Tibial nerve (tissue), 4 donors: ENCODE measurements at regions not wholly inside any gene's neighbourhood (a gene's known extent, or its start where the extent isn't known, plus 50 kb on each side); places are given as distances from the start of the nearest gene placed in this dataset. TPM values are rescaled to one million over a fixed set of nuclear protein-coding genes. Genes with fewer than 3 reads are reported as not detected.

Experiments used
- DNase-seq, 2 donors: peaks; one replicate each; pipeline ENCODE4 v3.0.0-alpha.2; 2019; ENCODE audit warnings: low spot score in 2 of 2
- H3K27ac ChIP-seq, 4 donors: fragments of 200-600 bp; sonication (generic) in 3 of 4; one replicate each; pipeline ENCODE4 v1.5.1; 2017 to 2019; ENCODE audit warnings: mild to moderate bottlenecking in 1 of 4
- H3K27me3 ChIP-seq, 2 donors: fragments of 200-600 bp; sonication (generic) in 1 of 2; one replicate each; pipeline versions ENCODE4 v1.5.1 to v1.6.0; 2017 to 2019
- H3K36me3 ChIP-seq, 3 donors: fragments of 200-600 bp; sonication (generic); one replicate each; pipeline ENCODE4 v1.5.1; 2018 to 2019
- H3K4me1 ChIP-seq, 4 donors: fragments of 200-600 bp; sonication (generic) in 3 of 4; one replicate each; pipeline ENCODE4 v1.5.1; 2017 to 2019
- H3K4me3 ChIP-seq, 4 donors: fragments of 200-600 bp; sonication (generic) in 3 of 4; one replicate each; pipeline ENCODE4 v1.5.1; 2017 to 2019; ENCODE audit warnings: mild to moderate bottlenecking in 1 of 4, moderate library complexity in 1 of 4
- H3K9me3 ChIP-seq, 4 donors: fragments of 200-600 bp; sonication (generic) in 3 of 4; one replicate each; pipeline ENCODE4 v1.5.1; 2017 to 2019
- EP300 ChIP-seq, 2 donors: sonication (generic); formaldehyde crosslinking; IDR thresholded peaks; one replicate each; pipeline ENCODE4 v1.6.1; 2017; ENCODE audit warnings: antibody characterized with exemption in 2 of 2, mild to moderate bottlenecking in 1 of 2
- WGBS, 2 donors: methylation state at CpG; one replicate each; pipeline ENCODE4 v1.1.5; 2018; 5-methylcytosine and 5-hydroxymethylcytosine counted together
- small RNA-seq: library from RNA; depleted of rRNA; stranded (forward); fragments of <200 nt; gene quantifications from one replicate; pipeline ENCODE3, GENCODE V24; 2016
- TF ChIP-seq, protein P1 (sequence below), 5 experiments: fragments of 200-600 bp in 3 of 5; fragments of 450-650 bp in 2 of 5; sonication (generic) in 3 of 5; IDR thresholded peaks; one replicate each; pipeline ENCODE4 v1.5.1; 2016 to 2019; ENCODE audit warnings: antibody characterized with exemption in 5 of 5, mild to moderate bottlenecking in 3 of 5, moderate library complexity in 2 of 5

DNA sequence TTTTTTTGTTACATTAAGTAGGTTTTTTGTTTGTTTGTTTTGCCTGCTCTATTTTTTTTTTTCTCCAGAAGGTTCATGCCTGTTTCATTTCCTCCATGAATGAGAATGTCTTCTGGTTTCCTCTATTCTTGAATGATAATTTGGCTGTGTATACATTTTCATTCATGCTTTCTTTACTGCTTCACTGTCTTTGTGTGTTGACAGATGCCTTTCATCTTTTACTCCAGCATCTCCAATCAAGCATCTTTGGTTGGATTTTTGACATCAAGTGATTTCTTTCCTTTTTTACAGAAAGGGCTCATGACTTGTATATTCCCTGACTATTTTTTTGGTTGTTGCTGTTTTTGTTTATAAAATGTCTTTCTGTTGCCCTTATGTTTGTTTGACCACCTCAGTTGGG lies 156.5 kb downstream of the MDFIC start:
- no peaks in the 10 kb centered on the region for H3K27me3 ChIP-seq
- H3K4me1 ChIP-seq: no peaks in the 10 kb centered on the region
- no peak overlapping the region for H3K4me3 ChIP-seq
- TF ChIP-seq EP300 (IDR thresholded peaks at IDR 0.05): no peak
- TF ChIP-seq, protein P1, sequence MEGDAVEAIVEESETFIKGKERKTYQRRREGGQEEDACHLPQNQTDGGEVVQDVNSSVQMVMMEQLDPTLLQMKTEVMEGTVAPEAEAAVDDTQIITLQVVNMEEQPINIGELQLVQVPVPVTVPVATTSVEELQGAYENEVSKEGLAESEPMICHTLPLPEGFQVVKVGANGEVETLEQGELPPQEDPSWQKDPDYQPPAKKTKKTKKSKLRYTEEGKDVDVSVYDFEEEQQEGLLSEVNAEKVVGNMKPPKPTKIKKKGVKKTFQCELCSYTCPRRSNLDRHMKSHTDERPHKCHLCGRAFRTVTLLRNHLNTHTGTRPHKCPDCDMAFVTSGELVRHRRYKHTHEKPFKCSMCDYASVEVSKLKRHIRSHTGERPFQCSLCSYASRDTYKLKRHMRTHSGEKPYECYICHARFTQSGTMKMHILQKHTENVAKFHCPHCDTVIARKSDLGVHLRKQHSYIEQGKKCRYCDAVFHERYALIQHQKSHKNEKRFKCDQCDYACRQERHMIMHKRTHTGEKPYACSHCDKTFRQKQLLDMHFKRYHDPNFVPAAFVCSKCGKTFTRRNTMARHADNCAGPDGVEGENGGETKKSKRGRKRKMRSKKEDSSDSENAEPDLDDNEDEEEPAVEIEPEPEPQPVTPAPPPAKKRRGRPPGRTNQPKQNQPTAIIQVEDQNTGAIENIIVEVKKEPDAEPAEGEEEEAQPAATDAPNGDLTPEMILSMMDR (IDR thresholded peaks at IDR 0.05): no peak
- no peaks in the 10 kb centered on the region for H3K9me3 ChIP-seq
- DNase-seq: no peak
- no peaks in the 10 kb centered on the region for H3K36me3 ChIP-seq
- no peak overlapping the region for H3K27ac ChIP-seq

DNA sequence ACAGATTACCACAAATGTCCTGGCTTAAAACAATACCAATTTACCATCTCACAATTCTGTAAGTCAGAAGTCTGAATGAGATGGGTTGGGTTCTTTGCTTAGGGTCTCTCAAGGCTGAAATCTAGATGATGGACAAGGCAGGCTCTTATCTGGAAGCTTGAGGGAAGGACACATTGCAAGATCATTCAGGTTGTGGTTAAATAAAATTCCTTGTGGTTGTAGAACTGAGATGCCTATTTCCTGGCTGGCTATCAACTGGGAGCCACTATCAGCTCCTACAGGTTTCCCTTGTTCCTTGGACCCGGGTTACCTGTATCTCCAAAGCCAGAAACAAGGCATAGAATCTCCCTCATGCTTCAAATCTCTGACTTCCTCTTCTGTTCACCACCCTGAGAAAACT lies 148.4 kb downstream of the MDFIC start:
- no peak overlapping the region for H3K27ac ChIP-seq
- no peak overlapping the region for H3K4me3 ChIP-seq
- no peaks in the 10 kb centered on the region for H3K27me3 ChIP-seq
- TF ChIP-seq, protein P1 (IDR thresholded peaks at IDR 0.05): no peak
- no peaks in the 10 kb centered on the region for H3K36me3 ChIP-seq
- peaks cover 0 to 16% (median 0%) of the 10 kb centered on the region in 4 donors for H3K4me1 ChIP-seq
- DNase-seq: no peak
- WGBS, 2 donors: 82 to 83% methylated on average over 1 of the region's 1 CpG
- H3K9me3 ChIP-seq: no peaks in the 10 kb centered on the region

Small RNA genes lying in the stretch of these regions (small RNA-seq; reads per million reads assigned to genes)
- gene RF00019 (not detected), gene SNORA25B (not detected)
